ENCODE measurements at regions not wholly inside any gene's neighbourhood (a gene's known extent, or its start where the extent isn't known, plus 50 kb on each side); places are given as distances from the start of the nearest gene placed in this dataset.

DNA sequence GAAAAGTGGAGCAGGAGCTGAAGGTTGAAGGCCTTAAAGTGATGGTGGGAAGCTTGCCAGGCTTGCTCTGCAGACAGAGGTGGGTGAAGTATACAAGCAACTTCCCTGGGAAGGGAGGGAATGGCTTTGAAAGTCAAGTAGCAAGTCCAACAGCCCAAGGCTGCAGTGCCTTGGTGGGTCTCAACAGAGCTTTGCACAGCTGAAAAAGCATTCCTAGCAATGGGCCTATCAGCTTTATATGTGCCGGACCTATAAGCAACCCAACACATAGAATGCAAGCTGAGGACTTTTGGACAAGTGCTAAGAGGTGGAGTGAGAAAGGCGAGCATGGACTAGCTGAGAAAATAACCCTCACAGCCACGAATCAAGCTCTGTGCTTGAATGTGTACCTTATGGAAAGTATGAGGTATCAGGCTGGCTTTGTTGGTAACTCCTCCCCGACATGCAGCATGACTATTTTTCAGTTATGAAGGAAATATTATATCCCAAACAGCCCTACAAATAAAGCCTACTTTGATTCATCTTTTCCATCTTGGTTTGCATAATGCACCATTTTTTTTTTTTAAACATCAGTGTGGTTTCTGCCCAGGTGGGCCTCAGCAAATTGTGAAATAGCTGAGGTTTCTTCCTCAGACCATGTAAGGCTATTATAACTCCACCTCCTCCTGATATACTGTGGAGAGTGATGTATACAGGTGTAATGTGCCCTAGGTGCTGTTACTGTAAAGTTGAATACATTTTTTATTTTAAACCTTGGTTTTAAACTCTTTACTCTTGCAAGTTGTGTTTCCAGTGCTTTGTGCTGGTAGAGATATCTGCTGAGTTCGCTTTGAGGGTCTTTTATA, 241.4 kb upstream of the CXCR4 start:
- TF ChIP-seq, protein P1, sequence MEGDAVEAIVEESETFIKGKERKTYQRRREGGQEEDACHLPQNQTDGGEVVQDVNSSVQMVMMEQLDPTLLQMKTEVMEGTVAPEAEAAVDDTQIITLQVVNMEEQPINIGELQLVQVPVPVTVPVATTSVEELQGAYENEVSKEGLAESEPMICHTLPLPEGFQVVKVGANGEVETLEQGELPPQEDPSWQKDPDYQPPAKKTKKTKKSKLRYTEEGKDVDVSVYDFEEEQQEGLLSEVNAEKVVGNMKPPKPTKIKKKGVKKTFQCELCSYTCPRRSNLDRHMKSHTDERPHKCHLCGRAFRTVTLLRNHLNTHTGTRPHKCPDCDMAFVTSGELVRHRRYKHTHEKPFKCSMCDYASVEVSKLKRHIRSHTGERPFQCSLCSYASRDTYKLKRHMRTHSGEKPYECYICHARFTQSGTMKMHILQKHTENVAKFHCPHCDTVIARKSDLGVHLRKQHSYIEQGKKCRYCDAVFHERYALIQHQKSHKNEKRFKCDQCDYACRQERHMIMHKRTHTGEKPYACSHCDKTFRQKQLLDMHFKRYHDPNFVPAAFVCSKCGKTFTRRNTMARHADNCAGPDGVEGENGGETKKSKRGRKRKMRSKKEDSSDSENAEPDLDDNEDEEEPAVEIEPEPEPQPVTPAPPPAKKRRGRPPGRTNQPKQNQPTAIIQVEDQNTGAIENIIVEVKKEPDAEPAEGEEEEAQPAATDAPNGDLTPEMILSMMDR (IDR thresholded peaks at IDR 0.05) = no peak
- no peaks in the 10 kb centered on the region for H3K36me3 Mint-ChIP-seq (ENCODE audit: unreplicated experiment)
- H3K9me3 Mint-ChIP-seq (ENCODE audit: unreplicated experiment) = no peaks in the 10 kb centered on the region
- no peak overlapping the region for H3K27ac Mint-ChIP-seq (ENCODE audit: unreplicated experiment)
- H3K27me3 Mint-ChIP-seq (ENCODE audit: unreplicated experiment) = no peaks in the 10 kb centered on the region
- no peak overlapping the region for H3K4me3 Mint-ChIP-seq (ENCODE audit: unreplicated experiment)
- no peaks in the 10 kb centered on the region for H3K4me1 Mint-ChIP-seq (ENCODE audit: unreplicated experiment)
- no peak for DNase-seq (ENCODE audit: extremely low spot score, unreplicated experiment)

DNA sequence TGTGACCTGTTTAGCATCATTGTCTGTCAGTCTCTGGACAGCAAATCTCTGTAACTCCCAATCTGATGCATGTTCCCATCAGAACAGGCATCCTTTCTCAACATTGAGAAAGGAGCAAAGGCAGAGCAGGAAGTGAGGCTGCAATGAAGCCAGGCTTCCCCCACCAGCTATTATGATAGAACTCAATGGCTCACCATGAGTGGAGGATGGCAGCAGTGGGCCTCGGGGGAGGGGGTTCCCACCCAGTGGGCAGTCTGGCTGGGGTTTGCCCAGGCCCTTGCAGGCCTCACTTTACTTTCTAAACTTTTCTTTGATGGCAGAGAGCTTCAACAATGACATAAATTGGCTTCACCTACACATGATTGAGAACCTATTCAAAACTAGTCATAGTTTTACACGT, 240.6 kb upstream of the CXCR4 start:
- DNase-seq (ENCODE audit: extremely low spot score, unreplicated experiment) = no peak
- Mint-ChIP-seq H3K4me1 (ENCODE audit: unreplicated experiment) (no peaks in the 10 kb centered on the region), H3K9me3 (ENCODE audit: unreplicated experiment) (no peaks in the 10 kb centered on the region), H3K4me3 (ENCODE audit: unreplicated experiment) (no peak overlapping the region), H3K36me3 (ENCODE audit: unreplicated experiment) (no peaks in the 10 kb centered on the region), H3K27me3 (ENCODE audit: unreplicated experiment) (no peaks in the 10 kb centered on the region), H3K27ac (ENCODE audit: unreplicated experiment) (no peak overlapping the region)
- TF ChIP-seq, protein P1 (IDR thresholded peaks at IDR 0.05) = no peak

DNA sequence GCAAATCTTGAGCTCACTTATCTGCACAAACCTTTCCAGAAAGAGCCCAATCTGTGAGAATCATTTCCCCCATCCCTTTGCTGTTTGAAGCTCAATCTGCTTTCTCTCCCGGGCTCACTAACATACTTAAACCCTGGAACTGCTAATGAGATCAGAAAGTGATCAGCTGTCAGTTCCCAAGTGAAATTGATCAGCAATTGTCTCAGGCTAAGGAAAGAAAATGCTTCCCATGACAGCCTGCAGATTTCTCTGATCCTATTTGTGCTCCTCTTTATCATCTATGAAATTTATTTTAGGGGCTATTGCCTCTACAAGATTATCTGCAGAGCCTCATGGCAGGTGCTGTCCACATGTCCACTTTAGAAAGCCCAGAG, 239.0 kb upstream of the CXCR4 start:
- H3K4me3 Mint-ChIP-seq (ENCODE audit: unreplicated experiment) = no peak overlapping the region
- no peaks in the 10 kb centered on the region for H3K27me3 Mint-ChIP-seq (ENCODE audit: unreplicated experiment)
- TF ChIP-seq, protein P1 (IDR thresholded peaks at IDR 0.05) = no peak
- H3K9me3 Mint-ChIP-seq (ENCODE audit: unreplicated experiment) = no peaks in the 10 kb centered on the region
- H3K4me1 Mint-ChIP-seq (ENCODE audit: unreplicated experiment) = no peaks in the 10 kb centered on the region
- H3K36me3 Mint-ChIP-seq (ENCODE audit: unreplicated experiment) = no peaks in the 10 kb centered on the region
- no peak overlapping the region for H3K27ac Mint-ChIP-seq (ENCODE audit: unreplicated experiment)
- DNase-seq (ENCODE audit: extremely low spot score, unreplicated experiment) = no peak

DNA sequence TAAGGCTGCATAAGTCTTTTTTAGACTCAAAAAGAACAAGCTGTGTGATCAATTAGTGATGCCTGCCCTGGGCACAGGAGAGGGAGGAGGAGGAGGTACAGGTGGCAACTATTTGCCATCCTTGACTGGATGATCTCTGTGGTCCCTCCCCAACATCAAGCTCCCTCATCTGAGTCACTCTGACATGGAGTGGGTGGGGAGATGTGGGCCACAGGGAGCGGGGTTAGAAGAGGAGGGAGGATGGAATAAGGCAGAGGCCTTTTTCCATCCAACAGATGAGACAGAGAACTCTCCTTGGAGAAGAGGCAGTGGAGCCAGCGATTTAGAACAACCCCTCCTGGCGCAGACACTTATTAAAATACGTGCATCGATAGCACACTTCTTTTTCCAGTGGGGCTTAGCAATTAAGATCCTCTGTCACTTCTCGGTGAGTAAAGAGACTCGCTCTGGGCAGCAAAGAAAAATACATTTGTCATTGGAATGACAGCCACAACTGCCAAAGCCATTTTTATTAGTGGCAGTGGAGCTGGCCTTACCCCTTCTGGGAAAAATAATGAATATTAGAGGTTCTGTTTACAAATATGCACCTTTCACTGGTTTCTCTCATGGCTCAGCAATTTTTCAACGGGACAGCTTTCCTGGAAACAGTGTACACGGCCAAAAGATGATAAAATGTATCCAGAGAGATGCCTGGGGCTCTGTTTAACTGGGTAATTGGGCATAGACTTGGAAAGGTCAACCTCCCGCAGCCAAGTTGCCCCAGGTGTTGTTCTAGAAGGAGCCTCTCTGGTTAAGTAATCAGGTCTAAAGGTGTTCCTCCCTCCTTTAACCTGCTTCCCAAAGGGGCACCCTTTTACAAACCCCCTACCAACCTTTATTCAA, 238.4 kb upstream of the CXCR4 start:
- H3K9me3 Mint-ChIP-seq (ENCODE audit: unreplicated experiment) = no peaks in the 10 kb centered on the region
- H3K36me3 Mint-ChIP-seq (ENCODE audit: unreplicated experiment) = no peaks in the 10 kb centered on the region
- no peaks in the 10 kb centered on the region for H3K27me3 Mint-ChIP-seq (ENCODE audit: unreplicated experiment)
- H3K4me3 Mint-ChIP-seq (ENCODE audit: unreplicated experiment) = no peak overlapping the region
- TF ChIP-seq, protein P1 (IDR thresholded peaks at IDR 0.05) = no peak
- no peak for DNase-seq (ENCODE audit: extremely low spot score, unreplicated experiment)
- no peak overlapping the region for H3K27ac Mint-ChIP-seq (ENCODE audit: unreplicated experiment)
- no peaks in the 10 kb centered on the region for H3K4me1 Mint-ChIP-seq (ENCODE audit: unreplicated experiment)

DNA sequence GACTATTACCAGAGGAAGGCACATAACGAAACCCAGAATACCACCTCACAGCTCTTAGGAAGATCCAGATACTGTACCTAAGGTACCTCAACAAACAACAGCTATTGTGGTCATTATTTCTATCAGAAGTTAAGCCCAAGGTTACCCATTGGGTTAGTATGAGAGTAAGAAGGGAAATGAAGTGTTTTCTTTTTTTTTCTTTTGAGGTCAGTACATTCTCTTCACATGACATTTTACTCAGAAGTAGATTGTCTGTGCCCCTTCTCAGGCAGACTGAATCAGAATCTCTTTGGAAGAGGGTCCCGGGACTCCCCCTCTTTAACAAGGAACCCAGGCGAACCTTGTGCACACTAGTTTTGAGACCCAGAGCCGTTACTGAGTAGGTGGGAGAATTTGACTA, 233.7 kb upstream of the CXCR4 start:
- no peaks in the 10 kb centered on the region for H3K27me3 Mint-ChIP-seq (ENCODE audit: unreplicated experiment)
- H3K36me3 Mint-ChIP-seq (ENCODE audit: unreplicated experiment) = no peaks in the 10 kb centered on the region
- no peak overlapping the region for H3K4me3 Mint-ChIP-seq (ENCODE audit: unreplicated experiment)
- H3K4me1 Mint-ChIP-seq (ENCODE audit: unreplicated experiment) = no peaks in the 10 kb centered on the region
- TF ChIP-seq, protein P1 (IDR thresholded peaks at IDR 0.05) = no peak
- no peaks in the 10 kb centered on the region for H3K9me3 Mint-ChIP-seq (ENCODE audit: unreplicated experiment)
- DNase-seq (ENCODE audit: extremely low spot score, unreplicated experiment) = no peak
- H3K27ac Mint-ChIP-seq (ENCODE audit: unreplicated experiment) = no peak overlapping the region
